HG02885 (cell line): ENCODE measurements at regions not wholly inside any gene's neighbourhood (a gene's known extent, or its start where the extent isn't known, plus 50 kb on each side); places are given as distances from the start of the nearest gene placed in this dataset.
"Not testable (repeated sequence)": the region's sequence is repeated elsewhere in the genome, so short reads cannot be mapped to it uniquely, and the experiment has no call there.

Experiments
- ATAC-seq: cut with Tn5 transposase; IDR thresholded peaks from one replicate; pipeline ENCODE4 v1.9.1; 2021; ENCODE audit warnings: mild to moderate bottlenecking; ENCODE audit not compliant: unreplicated experiment, poor library complexity

DNA sequence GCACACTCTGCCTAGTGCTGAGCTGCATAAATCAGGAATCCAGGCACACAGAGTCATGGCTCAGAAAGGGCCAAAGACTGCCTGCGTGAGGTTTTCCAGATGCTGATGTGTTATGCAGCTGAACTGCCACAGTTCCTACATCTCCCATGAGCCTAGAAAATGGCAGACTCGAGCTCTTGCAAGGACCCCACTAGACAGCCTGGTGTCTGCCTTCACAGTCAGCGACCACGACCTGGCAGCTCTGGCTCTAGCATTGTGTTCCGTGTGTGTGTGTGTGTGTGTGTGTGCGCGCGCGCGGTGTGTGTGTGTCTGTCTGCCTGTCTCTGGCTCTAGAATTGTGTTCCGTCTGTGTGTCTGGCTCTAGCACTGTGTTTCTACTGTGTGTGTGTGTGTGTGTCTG lies 203.6 kb upstream of the AGTR2 start:
- no peak for ATAC-seq

DNA sequence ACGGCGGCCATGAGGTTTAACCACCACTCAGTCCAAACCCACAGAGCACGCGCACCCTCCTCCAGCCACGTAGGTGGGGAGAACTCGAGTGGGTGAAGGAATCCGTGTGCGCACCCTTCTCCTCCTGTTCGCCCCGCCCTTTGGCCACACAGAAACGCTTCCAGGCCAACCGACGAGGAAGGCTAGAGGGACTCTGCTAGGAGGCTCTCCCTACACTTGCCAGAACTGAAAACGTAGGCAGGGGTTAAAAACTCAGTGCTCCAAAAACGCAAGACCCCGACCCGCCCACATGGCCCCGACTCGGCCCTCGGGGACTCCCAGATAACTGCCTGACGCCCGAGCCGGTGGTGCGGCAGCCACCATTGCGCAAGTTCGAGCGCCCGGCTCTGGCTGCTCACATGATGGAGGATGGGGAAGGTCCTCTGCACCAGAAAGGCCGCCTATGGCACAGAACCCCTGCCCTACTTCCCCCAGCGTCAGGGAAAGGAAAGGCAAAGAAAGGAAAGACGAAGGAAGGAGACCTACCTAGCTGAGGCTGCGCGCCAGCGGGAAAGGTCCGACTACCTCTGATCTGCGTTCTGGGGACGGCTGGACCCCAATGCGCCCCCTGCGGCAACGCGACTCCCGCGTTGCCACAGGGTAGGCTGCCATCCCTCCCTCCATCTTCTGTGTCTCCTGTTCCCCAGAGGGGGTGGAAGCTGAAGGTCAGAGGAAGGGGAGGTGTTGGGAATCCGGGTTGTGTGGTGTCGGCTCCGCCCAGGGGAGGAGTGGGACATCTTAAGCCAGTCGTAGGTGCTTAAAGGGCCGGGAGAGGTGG lies 201.9 kb upstream of the AGTR2 start:
- ATAC-seq: no peak

DNA sequence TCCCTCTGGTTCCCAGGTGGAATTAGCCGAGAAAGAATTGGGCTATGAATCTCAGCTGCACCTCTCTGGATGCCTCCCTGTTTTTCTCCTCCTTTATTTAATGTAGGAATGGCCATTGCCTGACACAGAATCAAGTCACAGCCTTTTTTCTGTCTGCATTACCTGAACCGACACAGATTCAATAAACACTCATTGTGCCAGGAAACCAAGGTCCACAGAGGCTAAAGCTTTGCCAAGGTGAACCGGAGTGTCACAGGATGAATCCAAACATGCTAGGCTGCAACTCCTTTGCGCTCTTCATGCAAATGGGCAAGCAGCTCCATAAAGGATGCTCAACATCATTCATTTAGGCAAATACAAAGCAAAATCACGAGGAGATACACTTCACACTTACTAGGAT lies 199.8 kb upstream of the AGTR2 start:
- no peak for ATAC-seq

DNA sequence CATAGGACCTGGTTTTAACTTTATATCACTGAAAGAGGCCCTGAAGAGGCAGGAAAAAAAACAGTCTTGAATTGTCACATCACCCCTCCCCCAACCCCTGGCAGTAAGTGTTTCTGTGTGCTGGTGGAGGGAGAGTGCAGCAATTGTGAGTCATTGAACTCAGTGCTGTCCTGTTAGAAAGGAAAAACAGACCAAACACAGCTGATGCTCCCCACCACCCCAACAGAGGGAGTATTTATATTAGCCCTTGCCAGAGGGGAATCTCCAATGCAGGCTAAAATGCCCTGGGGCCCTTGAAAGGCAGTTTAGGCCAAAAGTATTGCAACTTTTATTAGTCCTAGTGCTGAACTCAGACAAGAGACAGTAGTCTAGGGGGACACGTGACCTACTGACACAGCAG lies 197.8 kb upstream of the AGTR2 start:
- ATAC-seq: no peak

DNA sequence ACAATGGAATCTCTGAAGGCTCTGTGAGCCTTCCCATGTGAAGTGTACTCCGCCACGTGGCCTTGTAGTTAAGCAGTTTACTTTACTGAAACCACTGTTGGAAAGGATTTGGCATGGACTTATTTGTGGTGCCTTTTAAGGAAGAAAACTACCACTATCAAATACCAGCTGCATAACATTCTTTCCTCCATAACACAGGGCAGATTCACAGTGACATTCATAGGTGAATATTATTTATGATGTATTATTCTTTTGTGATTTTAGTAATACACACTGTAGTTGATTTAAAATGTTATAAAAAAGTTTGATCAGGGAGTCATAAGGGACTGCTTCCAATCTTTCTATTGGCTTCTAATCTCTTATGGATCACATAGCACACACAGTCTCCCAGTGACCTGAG lies 192.5 kb upstream of the AGTR2 start:
- no peak for ATAC-seq

DNA sequence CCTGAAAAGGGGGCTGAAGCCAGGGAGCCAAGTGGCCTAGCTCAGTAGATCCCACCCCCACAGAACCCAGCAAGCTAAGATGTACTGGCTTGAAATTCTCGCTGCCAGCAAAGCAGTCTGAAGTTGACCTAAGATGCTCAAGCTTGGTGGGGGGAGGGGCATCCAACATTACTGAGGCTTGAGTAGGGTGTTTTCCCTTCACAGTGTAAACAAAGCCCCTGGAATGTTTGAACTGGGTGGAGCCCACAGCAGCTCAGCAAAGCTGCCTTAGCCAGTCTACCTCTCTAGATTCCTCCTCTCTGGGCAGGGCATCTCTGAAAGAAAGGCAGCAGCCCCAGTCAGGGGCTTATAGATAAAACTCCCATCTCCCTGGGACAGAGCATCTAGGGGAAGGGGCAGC lies 187.4 kb upstream of the AGTR2 start:
- ATAC-seq: not testable (repeated sequence)

DNA sequence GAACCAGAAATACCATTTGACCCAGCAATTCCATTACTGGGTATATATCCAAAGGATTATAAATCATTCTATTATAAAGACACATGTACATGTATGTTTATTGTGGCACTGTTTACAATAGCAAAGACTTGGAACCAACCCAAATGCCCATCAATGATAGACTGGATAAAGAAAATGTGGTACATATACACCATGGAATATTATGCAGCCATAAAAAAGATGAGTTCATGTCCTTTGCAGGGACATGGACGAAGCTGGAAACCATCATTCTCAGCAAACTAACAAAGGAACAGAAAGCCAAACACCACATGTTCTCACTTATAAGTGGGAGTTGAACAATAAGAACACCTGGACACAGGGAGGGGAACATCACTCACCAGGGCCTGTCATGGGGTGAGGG lies 183.1 kb upstream of the AGTR2 start:
- not testable (repeated sequence) for ATAC-seq

DNA sequence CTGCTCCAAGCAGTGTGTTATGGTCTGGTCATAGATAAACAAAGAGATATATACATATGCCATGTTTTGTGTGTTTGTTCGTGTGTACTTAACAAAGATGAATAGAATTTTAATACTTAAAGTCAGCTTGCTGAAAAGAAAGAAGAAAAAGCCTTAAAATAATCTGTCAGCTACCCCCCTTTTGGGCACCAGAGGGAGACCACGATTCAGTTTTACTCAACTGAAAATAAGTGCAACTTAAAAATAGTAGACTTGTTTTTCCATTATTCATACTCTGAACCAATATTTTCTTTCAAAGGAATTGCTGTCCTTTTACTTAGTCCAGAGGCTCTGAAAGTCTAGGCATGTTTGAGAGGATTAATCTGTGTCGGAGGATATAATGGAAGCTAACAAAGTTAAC lies 181.7 kb upstream of the AGTR2 start:
- ATAC-seq: peak; percentile 58

DNA sequence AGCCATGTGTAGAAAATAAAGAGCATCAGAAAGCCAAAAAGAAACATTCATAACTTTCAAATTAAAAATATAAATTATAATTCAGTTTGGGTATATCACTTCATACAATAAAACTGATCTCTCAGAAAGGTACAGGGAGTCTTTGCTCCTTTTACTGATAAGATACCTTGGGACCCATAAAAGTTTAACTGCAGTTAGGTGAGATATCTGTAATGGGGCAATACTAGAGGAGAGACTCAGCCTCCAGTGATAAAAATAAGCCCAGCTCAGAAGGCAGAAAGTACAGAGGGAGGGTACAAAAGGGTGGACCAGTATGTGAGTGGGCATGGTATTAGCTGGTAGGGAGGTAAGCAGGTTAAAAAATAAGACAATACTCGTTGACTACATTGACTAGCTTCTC lies 180.9 kb upstream of the AGTR2 start:
- ATAC-seq: no peak

DNA sequence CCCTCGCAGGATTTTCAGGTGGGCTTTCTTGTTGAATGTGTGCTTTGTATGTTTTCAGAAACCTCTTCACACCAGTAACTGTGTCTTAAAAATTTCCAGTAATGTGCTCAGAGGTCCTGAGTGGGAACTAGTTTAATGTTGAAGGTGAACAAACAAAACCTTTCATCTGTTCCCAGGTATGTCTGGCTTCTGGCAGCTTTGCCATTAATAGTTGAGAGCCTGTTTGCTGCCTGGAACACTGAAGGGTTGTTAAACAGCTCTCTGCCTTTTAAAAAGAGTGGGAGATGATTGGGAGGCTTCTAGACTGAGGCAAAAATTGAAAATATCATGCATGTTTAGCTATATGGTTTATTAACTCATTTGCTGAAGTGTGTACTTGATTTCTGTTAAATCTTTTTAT lies 161.2 kb upstream of the AGTR2 start:
- peak; percentile 3 for ATAC-seq

DNA sequence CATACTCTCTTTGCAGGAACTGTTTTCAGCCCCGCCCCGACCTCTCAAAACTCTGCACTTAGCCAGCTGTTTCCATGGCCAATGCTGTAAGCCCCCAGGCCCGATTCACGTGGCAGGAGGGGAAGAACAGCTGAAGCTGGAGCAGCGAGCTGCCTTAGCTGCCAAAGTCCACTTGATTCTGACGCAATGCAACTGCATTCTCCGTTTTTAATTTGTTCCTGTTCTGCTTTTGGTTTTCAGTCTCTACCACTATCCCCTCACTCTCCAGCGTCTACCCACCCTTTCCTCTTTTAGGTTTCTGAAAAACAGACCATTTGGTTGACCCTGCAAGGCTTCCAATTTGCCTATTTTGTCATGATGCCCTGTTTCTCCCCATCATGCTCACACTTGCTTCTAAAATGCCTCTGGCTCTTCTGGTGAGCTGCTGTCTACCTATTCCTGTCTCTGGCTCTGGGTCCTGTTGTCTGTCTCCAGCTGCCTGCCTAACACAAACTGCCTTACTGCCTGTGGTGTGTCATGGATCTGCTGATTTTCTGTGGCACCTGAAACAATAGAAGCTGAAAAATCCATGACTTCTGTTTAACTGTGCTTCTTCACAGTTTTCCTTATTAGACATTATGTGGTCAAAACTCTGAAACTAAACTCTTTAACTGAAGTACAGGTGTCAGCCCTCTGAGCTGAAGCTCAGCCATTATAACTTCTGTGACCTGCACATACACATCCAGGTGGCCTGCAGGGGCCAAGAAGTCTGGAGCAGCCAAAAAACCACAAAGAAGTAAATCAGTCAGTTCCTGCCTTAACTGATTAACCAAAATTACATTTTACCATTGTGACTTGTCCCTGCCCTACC lies 160.5 kb upstream of the AGTR2 start:
- peak; percentile 83 for ATAC-seq

DNA sequence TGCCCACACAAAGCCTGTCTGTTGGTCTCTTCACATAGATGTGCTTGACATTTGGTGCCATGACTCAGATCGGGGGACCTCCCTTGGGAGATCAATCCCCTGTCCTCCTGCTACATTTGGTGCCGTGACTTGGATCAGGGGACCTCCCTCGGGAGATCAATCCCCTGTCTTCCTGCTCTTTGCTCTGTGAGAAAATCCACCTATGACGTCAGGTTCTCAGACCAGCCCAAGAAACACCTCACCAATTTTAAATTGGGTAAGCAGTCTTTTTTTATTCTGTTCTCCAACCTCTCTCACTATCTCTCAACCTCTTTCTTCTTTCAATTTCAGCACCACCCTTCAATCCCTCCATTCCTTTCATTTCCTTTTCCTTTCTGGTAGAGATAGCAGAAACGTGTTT lies 159.6 kb upstream of the AGTR2 start:
- ATAC-seq: no peak

DNA sequence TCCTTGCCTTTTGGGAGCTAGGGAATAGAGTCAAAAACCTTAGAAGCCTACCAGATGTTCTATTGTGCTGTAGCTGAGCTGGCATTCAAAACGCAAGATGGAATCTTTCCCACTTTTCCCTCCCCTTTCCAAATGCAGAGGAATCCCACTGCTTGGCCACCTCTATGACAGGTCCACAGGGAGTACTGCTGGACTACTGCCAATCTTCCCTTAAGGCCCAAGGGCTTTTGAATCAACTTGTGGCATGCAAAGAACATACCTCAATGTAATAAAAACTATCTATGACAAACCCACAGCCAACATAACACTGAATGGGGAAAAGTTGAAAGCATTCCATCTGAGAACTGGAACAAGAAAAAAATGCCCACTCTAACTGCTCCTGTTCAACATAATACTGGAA lies 139.2 kb upstream of the AGTR2 start:
- ATAC-seq: no peak
